Coronary artery (tissue), 2 donors: ENCODE measurements at regions not wholly inside any gene's neighbourhood (a gene's known extent, or its start where the extent isn't known, plus 50 kb on each side); places are given as distances from the start of the nearest gene placed in this dataset.

Source experiments
- DNase-seq: peaks from one replicate; pipeline ENCODE4 v3.0.0-alpha.2; 2017; ENCODE audit warnings: low spot score
- H3K27ac ChIP-seq, 2 donors: fragments of 200-600 bp; sonication (generic); one replicate each; pipeline ENCODE4 v1.5.1; 2016 to 2019
- H3K4me3 ChIP-seq: fragments of 200-600 bp; sonication (generic); 2 replicates; pipeline ENCODE4 v1.5.1; 2016; ENCODE audit warnings: mild to moderate bottlenecking, moderate library complexity
- CTCF ChIP-seq: fragments of 200-600 bp; sonication (generic); IDR thresholded peaks from one replicate; pipeline ENCODE4 v1.5.1; 2019; ENCODE audit warnings: antibody characterized with exemption

- Histone ChIP-seq H3K27ac (no peak overlapping the region), H3K4me3 (no peak overlapping the region)
- no peak for TF ChIP-seq CTCF
- no peak for DNase-seq
Observed at GRCh38 chr17:70369391-70369790, 200.1 kb downstream of the KCNJ2 start.

DNA sequence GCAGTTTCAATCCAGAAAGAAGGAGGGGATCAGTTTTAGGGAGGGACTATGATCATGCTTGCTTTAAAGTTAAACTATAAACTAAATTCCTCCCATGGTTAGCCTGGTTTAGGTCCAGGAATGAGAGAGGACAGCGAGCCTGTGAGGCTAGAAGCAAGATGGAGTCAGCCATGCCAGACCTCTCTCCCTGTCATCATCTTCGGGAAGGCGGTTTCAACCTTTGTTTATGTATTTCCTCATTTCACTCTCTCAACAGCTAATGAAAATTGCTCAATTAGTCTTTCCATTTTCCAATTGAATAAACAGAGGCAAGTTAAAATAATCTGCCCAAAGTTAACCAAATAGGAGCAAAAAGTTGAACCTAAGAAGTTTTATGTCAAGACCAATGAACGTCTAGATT lies 201.5 kb downstream of the KCNJ2 start:
- TF ChIP-seq CTCF = no peak
- DNase-seq = no peak
- Histone ChIP-seq H3K4me3 (no peak overlapping the region), H3K27ac (no peak overlapping the region)

DNA sequence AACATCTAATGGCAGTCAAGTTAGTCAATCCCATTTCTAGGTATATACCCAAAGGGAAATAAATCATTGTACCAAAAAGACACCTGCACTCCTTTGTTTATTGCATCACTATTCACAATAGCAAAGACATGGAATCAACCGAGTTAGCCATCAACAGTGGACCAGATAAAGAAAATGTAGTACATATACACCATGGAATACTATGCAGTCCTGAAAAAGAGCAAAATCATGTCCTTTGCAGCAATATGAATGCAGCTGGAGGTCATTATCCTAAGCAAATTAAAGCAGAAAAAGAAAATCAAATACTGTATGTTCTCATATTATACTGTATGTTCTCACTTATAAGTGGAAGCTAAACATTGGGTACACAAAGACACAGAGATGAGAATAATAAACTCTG lies 204.0 kb downstream of the KCNJ2 start:
- Histone ChIP-seq H3K27ac (no peak overlapping the region), H3K4me3 (no peak overlapping the region)
- no peak for DNase-seq
- no peak for TF ChIP-seq CTCF

DNA sequence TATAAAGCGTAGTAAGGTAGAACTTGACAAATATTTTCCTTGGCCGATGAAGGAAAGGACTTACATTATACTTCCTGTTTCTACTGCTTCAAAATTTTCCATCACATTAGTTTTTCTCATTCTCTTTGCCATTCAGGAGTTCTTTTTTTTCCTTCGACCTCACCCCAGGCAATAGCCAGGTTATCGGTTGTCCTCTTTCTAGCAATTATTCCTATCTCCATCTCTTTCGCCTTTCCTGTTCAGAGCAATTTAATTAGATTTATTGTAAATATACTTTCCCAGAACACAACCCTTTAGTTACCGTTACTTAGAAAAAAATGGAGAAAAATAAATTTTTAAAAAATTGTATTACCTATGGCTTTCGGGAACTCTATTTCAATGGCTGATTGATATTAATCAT lies 205.2 kb downstream of the KCNJ2 start:
- H3K4me3 ChIP-seq = no peak overlapping the region
- no peak for DNase-seq
- no peak for TF ChIP-seq CTCF
- no peak overlapping the region for H3K27ac ChIP-seq

DNA sequence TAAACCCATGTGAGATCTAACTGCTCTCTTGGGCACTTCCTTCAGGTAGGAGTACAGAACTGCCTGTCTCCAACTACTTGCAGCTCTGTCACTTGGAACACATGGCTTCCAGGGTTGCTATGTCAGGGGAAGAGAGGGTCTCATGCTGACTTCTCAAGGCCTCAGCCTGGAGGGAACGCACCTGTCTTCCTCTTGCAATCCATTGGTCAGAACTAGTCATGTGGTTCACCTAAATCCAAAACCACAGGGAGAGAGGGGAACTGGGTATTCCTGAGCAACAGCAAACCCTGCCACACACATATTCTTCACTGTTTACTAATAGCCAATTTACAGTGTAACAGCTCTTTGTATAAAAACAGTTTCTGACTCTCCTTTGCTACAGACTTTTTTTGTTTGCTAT lies 206.1 kb downstream of the KCNJ2 start:
- Histone ChIP-seq H3K27ac (no peak overlapping the region), H3K4me3 (no peak overlapping the region)
- no peak for TF ChIP-seq CTCF
- DNase-seq = no peak

DNA sequence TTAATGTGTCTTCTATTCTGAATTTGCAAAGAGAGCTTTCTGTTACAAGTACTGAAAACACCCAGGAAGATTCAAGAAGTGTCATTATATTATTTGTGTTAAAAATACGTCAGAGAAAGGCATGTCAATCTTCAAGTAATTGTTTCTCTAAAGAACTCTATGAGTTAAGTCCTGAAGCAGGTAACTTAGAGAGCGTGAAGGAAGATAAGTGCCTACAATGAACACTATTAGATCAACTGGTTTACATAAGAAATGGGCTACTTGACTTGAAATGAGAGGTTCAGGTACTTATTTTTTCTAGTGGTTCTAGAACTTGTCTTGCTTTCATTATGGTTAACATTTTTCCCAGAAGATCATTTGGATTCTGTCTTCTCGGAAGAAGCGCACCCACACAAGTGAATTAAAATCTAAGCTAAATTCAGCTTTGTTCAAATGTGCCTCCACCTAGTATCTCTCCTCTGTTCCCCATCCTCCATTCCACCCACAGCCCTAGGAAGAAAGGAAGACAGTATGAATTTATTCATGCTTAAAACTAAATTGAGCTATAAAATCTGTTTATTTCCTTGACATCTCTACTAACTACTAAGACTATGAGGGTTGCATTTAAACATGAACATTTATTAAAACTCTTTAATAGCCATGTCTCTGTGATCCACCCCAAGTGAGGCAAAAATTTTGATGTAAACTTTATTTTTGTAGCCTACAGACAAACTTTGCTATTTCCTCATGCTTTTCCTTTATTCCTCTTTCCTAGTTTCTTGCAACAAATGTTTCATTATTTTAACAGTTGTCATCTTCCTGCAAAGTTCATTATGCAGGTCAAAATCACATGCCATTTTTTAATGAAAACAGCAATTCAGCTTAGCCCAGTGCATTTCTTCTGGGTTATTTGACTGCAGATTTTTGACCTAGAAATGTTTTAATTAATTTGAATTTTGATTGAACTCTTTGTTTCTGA lies 206.8 kb downstream of the KCNJ2 start:
- Histone ChIP-seq H3K27ac (no peak overlapping the region), H3K4me3 (no peak overlapping the region)
- DNase-seq = no peak
- TF ChIP-seq CTCF = no peak

DNA sequence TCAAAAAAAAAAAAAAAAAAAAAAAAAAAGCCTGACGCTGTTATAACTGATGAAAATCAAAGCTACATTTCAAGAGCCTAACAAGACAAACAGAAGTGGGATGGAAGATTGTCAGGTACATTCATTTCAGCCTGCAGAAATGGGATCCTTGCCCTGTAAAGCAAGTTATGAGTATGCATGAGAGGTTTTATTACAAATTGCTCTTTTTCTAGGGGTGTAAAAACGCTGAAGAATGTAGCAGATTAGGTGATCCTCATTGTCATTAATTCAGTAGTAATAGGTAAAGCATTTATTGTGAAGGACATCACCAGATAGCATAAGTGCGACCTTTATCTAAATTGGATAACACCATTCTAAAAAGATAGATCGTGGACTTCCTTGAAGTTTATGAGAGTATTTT lies 208.3 kb downstream of the KCNJ2 start:
- no peak overlapping the region for H3K4me3 ChIP-seq

More for the DNA sequence above, 208.3 kb downstream of the KCNJ2 start:
- no peak overlapping the region for H3K27ac ChIP-seq
- no peak for DNase-seq
- TF ChIP-seq CTCF = no peak
